ENCODE measurements at regions not wholly inside any gene's neighbourhood (a gene's known extent, or its start where the extent isn't known, plus 50 kb on each side); places are given as distances from the start of the nearest gene placed in this dataset.

DNA sequence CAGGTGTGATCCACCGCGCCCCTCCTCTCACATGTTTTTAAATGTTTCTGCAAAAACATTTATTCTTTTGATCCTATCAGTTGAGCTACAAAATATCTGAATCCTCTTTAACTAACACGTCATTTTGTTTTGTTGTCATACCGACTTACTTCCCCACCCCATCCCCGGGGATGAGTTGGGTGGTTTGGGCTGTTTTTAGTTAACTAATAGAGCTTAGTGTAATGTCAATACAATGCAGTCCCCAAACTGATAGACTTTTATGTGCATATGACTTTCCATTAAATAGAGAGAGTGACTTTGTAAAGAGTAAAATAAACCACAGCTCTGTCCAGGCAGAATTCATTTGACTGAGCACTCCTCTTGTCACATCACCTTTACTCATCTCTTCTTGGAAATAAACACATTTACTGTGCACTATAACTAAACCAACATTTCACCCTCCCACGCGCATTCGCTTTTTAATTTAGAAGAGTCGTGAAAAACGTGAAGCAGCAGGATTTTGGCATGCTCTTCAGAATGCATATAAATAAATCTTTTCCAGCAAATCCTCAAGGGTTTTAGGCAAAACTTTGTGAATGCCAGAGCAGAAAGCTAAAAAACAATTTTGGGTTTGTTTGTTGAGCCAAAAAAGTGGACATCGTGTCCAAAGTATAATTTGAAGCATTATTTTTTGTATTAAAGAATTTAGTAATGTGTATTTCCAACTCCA lies 187.4 kb upstream of the MGMT start:
- no peak overlapping the region for H3K4me3 ChIP-seq (ENCODE audit: low read depth, low read length)
- H3K36me3 ChIP-seq (ENCODE audit: control insufficient read depth, insufficient read depth, low read length) = no peaks in the 10 kb centered on the region
- no peaks in the 10 kb centered on the region for H3K27me3 ChIP-seq (ENCODE audit: control insufficient read depth, insufficient read depth, low read length)
- TF ChIP-seq, protein P1, sequence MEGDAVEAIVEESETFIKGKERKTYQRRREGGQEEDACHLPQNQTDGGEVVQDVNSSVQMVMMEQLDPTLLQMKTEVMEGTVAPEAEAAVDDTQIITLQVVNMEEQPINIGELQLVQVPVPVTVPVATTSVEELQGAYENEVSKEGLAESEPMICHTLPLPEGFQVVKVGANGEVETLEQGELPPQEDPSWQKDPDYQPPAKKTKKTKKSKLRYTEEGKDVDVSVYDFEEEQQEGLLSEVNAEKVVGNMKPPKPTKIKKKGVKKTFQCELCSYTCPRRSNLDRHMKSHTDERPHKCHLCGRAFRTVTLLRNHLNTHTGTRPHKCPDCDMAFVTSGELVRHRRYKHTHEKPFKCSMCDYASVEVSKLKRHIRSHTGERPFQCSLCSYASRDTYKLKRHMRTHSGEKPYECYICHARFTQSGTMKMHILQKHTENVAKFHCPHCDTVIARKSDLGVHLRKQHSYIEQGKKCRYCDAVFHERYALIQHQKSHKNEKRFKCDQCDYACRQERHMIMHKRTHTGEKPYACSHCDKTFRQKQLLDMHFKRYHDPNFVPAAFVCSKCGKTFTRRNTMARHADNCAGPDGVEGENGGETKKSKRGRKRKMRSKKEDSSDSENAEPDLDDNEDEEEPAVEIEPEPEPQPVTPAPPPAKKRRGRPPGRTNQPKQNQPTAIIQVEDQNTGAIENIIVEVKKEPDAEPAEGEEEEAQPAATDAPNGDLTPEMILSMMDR (IDR thresholded peaks at IDR 0.05; ENCODE audit: insufficient read depth, low read length, poor library complexity, severe bottlenecking) = no peak
- DNase-seq (ENCODE audit: low read depth) = no peak

DNA sequence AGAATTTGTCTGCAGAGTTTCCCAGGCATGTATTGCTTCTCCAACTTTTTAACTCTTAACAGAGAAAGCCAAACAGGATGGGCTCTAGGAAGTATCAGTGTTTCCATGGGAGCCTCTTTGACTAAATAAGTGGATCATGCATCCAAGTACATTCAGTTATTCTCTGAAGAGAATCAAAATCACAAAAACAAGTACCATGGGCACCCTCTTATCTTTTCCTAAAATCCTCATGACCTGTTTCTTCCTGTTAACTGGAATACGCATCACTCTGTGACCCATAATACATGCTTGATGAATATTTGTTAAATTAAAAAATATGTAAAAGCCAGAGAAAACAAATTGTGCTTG lies 186.9 kb upstream of the MGMT start:
- no peaks in the 10 kb centered on the region for H3K27me3 ChIP-seq (ENCODE audit: control insufficient read depth, insufficient read depth, low read length)
- DNase-seq (ENCODE audit: low read depth) = no peak
- H3K4me3 ChIP-seq (ENCODE audit: low read depth, low read length) = no peak overlapping the region
- TF ChIP-seq, protein P1 (IDR thresholded peaks at IDR 0.05; ENCODE audit: insufficient read depth, low read length, poor library complexity, severe bottlenecking) = no peak
- no peaks in the 10 kb centered on the region for H3K36me3 ChIP-seq (ENCODE audit: control insufficient read depth, insufficient read depth, low read length)

DNA sequence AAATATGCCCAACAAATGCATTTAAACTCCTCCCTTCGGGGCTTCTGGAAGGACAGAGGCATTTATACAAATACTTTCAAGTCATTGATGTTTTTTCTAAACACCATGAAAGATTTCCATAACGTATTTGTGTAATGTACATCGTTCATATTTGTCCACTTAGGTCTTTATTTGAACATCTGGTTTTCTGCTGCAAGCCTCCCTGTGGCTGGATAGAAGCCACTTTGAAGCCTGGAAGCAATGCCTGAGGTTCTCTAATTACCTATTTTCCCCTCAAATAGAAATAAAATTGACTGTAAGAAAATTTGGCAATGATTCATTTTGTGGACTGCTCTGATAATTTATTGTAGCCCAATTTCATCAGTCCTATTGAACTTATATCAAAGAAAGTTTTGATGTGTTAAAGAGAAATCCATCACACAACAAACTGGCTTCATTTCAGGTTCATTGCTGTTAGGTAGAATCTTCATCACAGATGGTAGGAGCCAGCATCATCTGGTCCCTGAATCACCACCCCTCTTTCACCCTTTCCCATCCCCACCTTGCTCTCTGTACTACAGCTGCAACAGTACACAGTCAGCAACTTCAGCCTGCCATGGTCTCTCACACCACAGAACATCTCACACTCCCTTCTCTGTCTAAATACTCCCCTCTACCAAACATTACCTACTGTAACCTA lies 186.0 kb upstream of the MGMT start:
- DNase-seq (ENCODE audit: low read depth) = no peak
- H3K4me3 ChIP-seq (ENCODE audit: low read depth, low read length) = no peak overlapping the region
- TF ChIP-seq, protein P1 (IDR thresholded peaks at IDR 0.05; ENCODE audit: insufficient read depth, low read length, poor library complexity, severe bottlenecking) = no peak
- no peaks in the 10 kb centered on the region for H3K27me3 ChIP-seq (ENCODE audit: control insufficient read depth, insufficient read depth, low read length)
- H3K36me3 ChIP-seq (ENCODE audit: control insufficient read depth, insufficient read depth, low read length) = no peaks in the 10 kb centered on the region

DNA sequence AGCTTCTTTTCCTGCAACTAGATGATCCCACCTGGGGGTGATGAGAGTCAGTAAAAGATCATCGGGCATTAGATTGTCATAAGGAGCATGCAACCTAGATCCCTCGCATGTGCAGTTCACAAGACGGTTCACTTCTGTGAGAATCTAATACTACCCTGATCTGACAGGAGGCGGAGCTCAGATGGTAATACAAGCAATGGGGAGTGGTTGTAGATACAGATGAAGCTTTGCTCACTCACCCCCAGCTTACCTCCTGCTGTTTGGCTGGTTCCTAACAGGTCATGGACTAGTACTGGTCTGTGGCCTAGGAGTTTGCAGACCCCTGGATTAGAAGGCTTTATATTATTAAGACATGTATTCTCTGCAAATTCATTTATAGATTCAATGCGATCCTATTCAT lies 181.6 kb upstream of the MGMT start:
- no peaks in the 10 kb centered on the region for H3K27me3 ChIP-seq (ENCODE audit: control insufficient read depth, insufficient read depth, low read length)
- TF ChIP-seq, protein P1 (IDR thresholded peaks at IDR 0.05; ENCODE audit: insufficient read depth, low read length, poor library complexity, severe bottlenecking) = no peak
- no peak for DNase-seq (ENCODE audit: low read depth)
- H3K4me3 ChIP-seq (ENCODE audit: low read depth, low read length) = no peak overlapping the region
- H3K36me3 ChIP-seq (ENCODE audit: control insufficient read depth, insufficient read depth, low read length) = no peaks in the 10 kb centered on the region

DNA sequence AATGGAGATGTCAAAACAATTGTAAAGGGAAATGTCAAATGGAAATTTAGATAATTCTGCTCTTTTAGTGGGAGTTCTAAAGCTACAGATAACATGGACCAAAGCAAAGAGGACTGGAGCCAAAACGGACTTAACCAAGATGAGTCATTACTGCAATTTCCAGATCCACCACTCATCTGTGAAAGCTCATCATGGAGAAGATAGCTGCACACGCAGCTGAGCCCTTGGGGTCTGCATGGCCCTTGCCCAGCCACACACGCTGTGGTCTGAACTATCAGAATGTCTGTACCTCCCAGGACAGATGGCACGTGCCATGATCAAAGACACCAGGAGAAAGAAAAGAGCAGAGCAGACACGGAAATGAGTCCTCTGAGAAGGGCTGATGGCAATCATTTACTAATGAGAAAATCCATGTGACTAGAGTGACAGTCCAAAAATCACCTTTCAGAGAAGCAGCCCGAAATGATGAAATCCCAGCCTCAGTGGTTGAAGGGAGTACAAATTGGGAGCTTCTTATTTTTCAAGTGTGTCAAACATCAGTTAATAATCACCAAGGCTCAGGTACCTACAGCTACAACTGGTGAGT lies 177.9 kb upstream of the MGMT start:
- no peaks in the 10 kb centered on the region for H3K36me3 ChIP-seq (ENCODE audit: control insufficient read depth, insufficient read depth, low read length)
- no peaks in the 10 kb centered on the region for H3K27me3 ChIP-seq (ENCODE audit: control insufficient read depth, insufficient read depth, low read length)
- TF ChIP-seq, protein P1 (IDR thresholded peaks at IDR 0.05; ENCODE audit: insufficient read depth, low read length, poor library complexity, severe bottlenecking) = no peak
- no peak overlapping the region for H3K4me3 ChIP-seq (ENCODE audit: low read depth, low read length)
- no peak for DNase-seq (ENCODE audit: low read depth)

All from kidney epithelial cell (primary cell).